OCI-LY1 (cell line): ENCODE measurements at regions not wholly inside any gene's neighbourhood (a gene's known extent, or its start where the extent isn't known, plus 50 kb on each side); places are given as distances from the start of the nearest gene placed in this dataset.

Source experiments
- H2AFZ ChIP-seq: fragments of 200-600 bp; sonication (generic), shearing (Covaris generic); 2 replicates; pipeline ENCODE4 v1.6.0; 2014; ENCODE audit warnings: antibody characterized with exemption, mild to moderate bottlenecking, low read length
- H3F3A ChIP-seq: fragments of 200-600 bp; sonication (generic), shearing (Covaris generic); 2 replicates; pipeline ENCODE4 v1.6.0; 2014; ENCODE audit warnings: mild to moderate bottlenecking, antibody characterized with exemption, low read length, moderate library complexity; ENCODE audit not compliant: insufficient read depth
- H3K27ac ChIP-seq: fragments of 200-600 bp; sonication (generic); 2 replicates; pipeline ENCODE4 v1.5.1; 2014; ENCODE audit warnings: low read length, mixed run types, mild to moderate bottlenecking, low read depth; ENCODE audit not compliant: poor library complexity, severe bottlenecking
- H3K27me3 ChIP-seq: fragments of 200-600 bp; sonication (generic); 2 replicates; pipeline ENCODE4 v1.6.0; 2014; ENCODE audit warnings: antibody characterized with exemption, mild to moderate bottlenecking, low read length, moderate library complexity; ENCODE audit not compliant: insufficient read depth
- H3K36me3 ChIP-seq: fragments of 200-600 bp; sonication (generic); 2 replicates; pipeline ENCODE4 v1.6.1; 2014; ENCODE audit warnings: mild to moderate bottlenecking, antibody characterized with exemption, low read length, moderate library complexity, mixed read lengths; ENCODE audit not compliant: insufficient read depth
- H3K4me1 ChIP-seq: fragments of 200-600 bp; sonication (generic); 2 replicates; pipeline ENCODE4 v1.5.1; 2014; ENCODE audit warnings: mild to moderate bottlenecking, low read length, moderate library complexity; ENCODE audit not compliant: insufficient read depth, severe bottlenecking
- H3K4me2 ChIP-seq: fragments of 200-600 bp; sonication (generic), shearing (Covaris generic); 2 replicates; pipeline ENCODE4 v1.6.1; 2014; ENCODE audit warnings: low read length
- H3K4me3 ChIP-seq: fragments of 200-600 bp; sonication (generic); 2 replicates; pipeline ENCODE4 v1.5.1; 2014; ENCODE audit warnings: low read length, low read depth, mild to moderate bottlenecking, mixed read lengths; ENCODE audit not compliant: poor library complexity, severe bottlenecking
- H3K79me2 ChIP-seq: fragments of 200-600 bp; shearing (Covaris generic); 2 replicates; pipeline ENCODE4 v1.6.1; 2016; ENCODE audit warnings: mixed run types, low read length, mixed read lengths; ENCODE audit not compliant: insufficient read depth
- H3K9ac ChIP-seq: fragments of 200-600 bp; sonication (generic), shearing (Covaris generic); 2 replicates; pipeline ENCODE4 v1.6.1; 2014; ENCODE audit warnings: mild to moderate bottlenecking, low read length, mixed read lengths
- H3K9me2 ChIP-seq: fragments of 200-600 bp; sonication (generic), shearing (Covaris generic); 2 replicates; pipeline ENCODE4 v1.6.1; 2014; ENCODE audit warnings: low read depth, mild to moderate bottlenecking, low read length, mixed read lengths
- H3K9me3 ChIP-seq: fragments of 200-600 bp; shearing (Covaris generic); 2 replicates; pipeline ENCODE4 v1.6.1; 2014; ENCODE audit warnings: low read length, mixed read lengths
- H4K20me1 ChIP-seq: fragments of 200-600 bp; sonication (generic), shearing (Covaris generic); 2 replicates; pipeline ENCODE4 v1.6.0; 2016; ENCODE audit warnings: mild to moderate bottlenecking, low read length; ENCODE audit not compliant: insufficient read depth
- EZH2 ChIP-seq: fragments of 200-600 bp; sonication (generic), shearing (Covaris generic); IDR thresholded peaks from 2 replicates; pipeline ENCODE4 v1.8.0; 2017; ENCODE audit warnings: borderline replicate concordance, mixed run types, mild to moderate bottlenecking, antibody characterized with exemption, low read length, moderate library complexity, mixed read lengths
- TF ChIP-seq, protein P1 (sequence below): fragments of 200-600 bp; sonication (generic), shearing (Covaris generic); IDR thresholded peaks from 2 replicates; pipeline ENCODE4 v1.5.1; 2017; ENCODE audit warnings: mild to moderate bottlenecking, antibody characterized with exemption, low read length, moderate library complexity, mixed read lengths

DNA sequence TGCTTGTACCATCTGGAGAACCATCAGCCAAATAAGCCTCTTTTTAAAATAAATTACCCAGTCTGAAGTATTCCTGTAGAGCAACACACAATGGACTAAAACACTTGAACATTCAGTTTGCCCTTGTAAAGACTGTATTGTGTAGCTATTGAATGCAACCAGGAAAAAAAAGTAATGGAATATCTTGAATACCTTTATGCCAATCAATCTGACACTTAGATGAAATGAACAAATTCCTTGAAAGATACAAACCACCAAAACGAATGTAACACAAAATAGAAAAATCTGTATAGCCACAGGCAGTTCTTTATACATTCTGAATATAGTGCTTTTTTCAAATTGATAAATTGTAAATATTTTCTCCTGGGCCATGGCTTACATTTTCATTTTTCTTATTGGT, 63.3 kb upstream of the KCNJ16 start:
- no peaks in the 10 kb centered on the region for H3K27me3 ChIP-seq
- no peaks in the 10 kb centered on the region for H3K79me2 ChIP-seq
- no peaks in the 10 kb centered on the region for H3K9me3 ChIP-seq
- no peaks in the 10 kb centered on the region for H4K20me1 ChIP-seq
- H3K4me3 ChIP-seq, result no peak overlapping the region
- no peaks in the 10 kb centered on the region for H3F3A ChIP-seq
- H3K9me2 ChIP-seq, result no peaks in the 10 kb centered on the region
- no peaks in the 10 kb centered on the region for H3K4me1 ChIP-seq
- no peak overlapping the region for H3K9ac ChIP-seq
- H3K36me3 ChIP-seq, result no peaks in the 10 kb centered on the region
- no peak overlapping the region for H3K4me2 ChIP-seq
- no peak overlapping the region for H2AFZ ChIP-seq
- no peak for TF ChIP-seq EZH2
- no peak overlapping the region for H3K27ac ChIP-seq

DNA sequence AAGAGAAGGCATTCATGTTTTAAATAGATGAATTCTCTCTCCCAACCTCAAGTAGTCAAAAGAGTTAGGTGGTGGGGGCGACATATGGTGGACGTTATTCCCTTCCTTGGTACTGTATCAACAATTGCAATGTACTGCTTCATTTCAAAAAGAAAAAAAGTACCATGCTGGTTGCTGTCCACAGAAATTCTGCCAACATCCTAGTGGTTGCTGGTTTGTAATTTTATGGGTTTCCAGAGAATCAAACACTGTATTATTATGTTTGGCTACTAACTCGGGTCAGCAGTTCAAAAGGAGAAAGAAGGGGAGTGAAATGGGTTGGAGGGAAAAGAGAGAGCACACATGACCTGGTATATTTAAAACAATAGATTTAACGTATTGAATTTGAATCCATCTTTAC, 61.1 kb upstream of the KCNJ16 start:
- Histone ChIP-seq H3K79me2 (no peaks in the 10 kb centered on the region), H3K9ac (no peak overlapping the region), H3K27me3 (no peaks in the 10 kb centered on the region), H3K9me2 (no peaks in the 10 kb centered on the region), H3K9me3 (no peaks in the 10 kb centered on the region), H3K4me2 (no peak overlapping the region), H3K27ac (no peak overlapping the region), H4K20me1 (no peaks in the 10 kb centered on the region), H2AFZ (no peak overlapping the region), H3K4me1 (no peaks in the 10 kb centered on the region), H3F3A (no peaks in the 10 kb centered on the region), H3K4me3 (no peak overlapping the region), H3K36me3 (no peaks in the 10 kb centered on the region)
- TF ChIP-seq, protein P1, sequence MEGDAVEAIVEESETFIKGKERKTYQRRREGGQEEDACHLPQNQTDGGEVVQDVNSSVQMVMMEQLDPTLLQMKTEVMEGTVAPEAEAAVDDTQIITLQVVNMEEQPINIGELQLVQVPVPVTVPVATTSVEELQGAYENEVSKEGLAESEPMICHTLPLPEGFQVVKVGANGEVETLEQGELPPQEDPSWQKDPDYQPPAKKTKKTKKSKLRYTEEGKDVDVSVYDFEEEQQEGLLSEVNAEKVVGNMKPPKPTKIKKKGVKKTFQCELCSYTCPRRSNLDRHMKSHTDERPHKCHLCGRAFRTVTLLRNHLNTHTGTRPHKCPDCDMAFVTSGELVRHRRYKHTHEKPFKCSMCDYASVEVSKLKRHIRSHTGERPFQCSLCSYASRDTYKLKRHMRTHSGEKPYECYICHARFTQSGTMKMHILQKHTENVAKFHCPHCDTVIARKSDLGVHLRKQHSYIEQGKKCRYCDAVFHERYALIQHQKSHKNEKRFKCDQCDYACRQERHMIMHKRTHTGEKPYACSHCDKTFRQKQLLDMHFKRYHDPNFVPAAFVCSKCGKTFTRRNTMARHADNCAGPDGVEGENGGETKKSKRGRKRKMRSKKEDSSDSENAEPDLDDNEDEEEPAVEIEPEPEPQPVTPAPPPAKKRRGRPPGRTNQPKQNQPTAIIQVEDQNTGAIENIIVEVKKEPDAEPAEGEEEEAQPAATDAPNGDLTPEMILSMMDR, result no peak
- no peak for TF ChIP-seq EZH2

DNA sequence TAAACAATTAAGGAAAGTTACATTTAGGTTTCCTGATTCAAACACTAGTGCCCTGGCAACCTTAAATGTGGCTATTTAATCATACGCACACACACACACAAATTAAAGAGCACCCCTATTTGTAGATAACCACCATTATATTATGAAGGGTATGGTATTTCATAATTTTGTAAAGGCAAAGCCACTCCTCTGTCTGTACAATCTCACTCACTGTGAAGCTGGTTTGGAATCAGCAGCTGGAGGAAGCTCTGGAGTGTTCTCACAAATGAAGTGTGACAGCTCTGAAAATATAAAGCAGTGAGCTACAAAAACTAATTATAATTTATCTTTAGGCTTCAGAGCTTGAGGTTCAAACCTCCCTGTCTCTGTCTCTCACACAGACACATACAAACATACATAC, 57.9 kb upstream of the KCNJ16 start:
- no peak overlapping the region for H3K4me2 ChIP-seq
- no peaks in the 10 kb centered on the region for H4K20me1 ChIP-seq
- TF ChIP-seq EZH2, result no peak
- TF ChIP-seq, protein P1, result no peak
- H3K27ac ChIP-seq, result no peak overlapping the region
- H3K9ac ChIP-seq, result no peak overlapping the region
- no peaks in the 10 kb centered on the region for H3K36me3 ChIP-seq
- H3K9me3 ChIP-seq, result no peaks in the 10 kb centered on the region
- no peaks in the 10 kb centered on the region for H3F3A ChIP-seq
- H3K9me2 ChIP-seq, result no peaks in the 10 kb centered on the region
- no peak overlapping the region for H3K4me3 ChIP-seq
- no peaks in the 10 kb centered on the region for H3K79me2 ChIP-seq
- no peaks in the 10 kb centered on the region for H3K27me3 ChIP-seq
- no peaks in the 10 kb centered on the region for H3K4me1 ChIP-seq
- no peak overlapping the region for H2AFZ ChIP-seq

DNA sequence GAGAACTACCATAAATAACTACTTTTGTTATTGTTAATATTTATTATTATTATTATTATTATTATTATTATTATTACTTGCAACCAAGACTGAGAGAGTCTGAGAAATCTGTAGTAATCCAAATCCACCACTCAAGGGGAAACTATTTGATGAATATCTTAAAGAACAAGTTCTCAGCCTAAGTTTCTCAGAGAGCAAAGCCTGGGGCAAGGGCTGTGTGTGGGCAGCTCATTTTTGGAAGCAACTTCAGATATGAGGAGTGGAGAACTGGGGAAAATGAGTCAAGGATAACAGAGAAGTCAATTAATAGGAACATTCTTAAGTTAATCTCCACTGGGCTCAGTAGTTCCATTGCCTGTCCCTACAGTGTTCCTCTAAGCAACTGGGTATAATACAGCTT, 57.1 kb upstream of the KCNJ16 start:
- Histone ChIP-seq H3K4me1 (no peaks in the 10 kb centered on the region), H3K27ac (no peak overlapping the region), H2AFZ (no peak overlapping the region; the same call in 1 of the 2 replicates), H3K4me2 (no peak overlapping the region), H4K20me1 (no peaks in the 10 kb centered on the region), H3K9me3 (no peaks in the 10 kb centered on the region), H3K36me3 (no peaks in the 10 kb centered on the region), H3K4me3 (no peak overlapping the region), H3K9me2 (no peaks in the 10 kb centered on the region), H3K27me3 (no peaks in the 10 kb centered on the region), H3K9ac (no peak overlapping the region), H3K79me2 (no peaks in the 10 kb centered on the region), H3F3A (no peaks in the 10 kb centered on the region)
- TF ChIP-seq, protein P1, result no peak
- no peak for TF ChIP-seq EZH2
